SU-DHL-6 (cell line): ENCODE measurements at regions not wholly inside any gene's neighbourhood (a gene's known extent, or its start where the extent isn't known, plus 50 kb on each side); places are given as distances from the start of the nearest gene placed in this dataset.

Experiments
- H2AFZ ChIP-seq: fragments of 200-600 bp; sonication (generic); 2 replicates; pipeline ENCODE4 v1.6.1; 2014; ENCODE audit warnings: low read depth, mild to moderate bottlenecking, moderate library complexity, mixed read lengths, antibody characterized with exemption, low read length; ENCODE audit not compliant: severe bottlenecking
- H3F3A ChIP-seq: fragments of 200-600 bp; shearing (Covaris generic); 2 replicates; pipeline ENCODE4 v1.6.0; 2016; ENCODE audit warnings: antibody characterized with exemption, mild to moderate bottlenecking; ENCODE audit not compliant: insufficient read depth
- H3K27ac ChIP-seq: fragments of 200-600 bp; sonication (generic); 2 replicates; pipeline ENCODE4 v1.5.1; 2016; ENCODE audit warnings: low read depth, mild to moderate bottlenecking, low read length, moderate library complexity, mixed read lengths
- H3K27me3 ChIP-seq: fragments of 200-600 bp; sonication (generic), shearing (Covaris generic); 2 replicates; pipeline ENCODE4 v1.6.0; 2014; ENCODE audit warnings: mild to moderate bottlenecking, low read length
- H3K36me3 ChIP-seq: fragments of 200-600 bp; sonication (generic); 2 replicates; pipeline ENCODE4 v1.6.1; 2014; ENCODE audit warnings: mild to moderate bottlenecking, low read length, mixed read lengths
- H3K4me2 ChIP-seq: fragments of 300-600, 200-600 bp; shearing (Covaris generic), sonication (generic); 2 replicates; pipeline ENCODE4 v1.6.0; 2014; ENCODE audit warnings: low read length, low read depth, mild to moderate bottlenecking; ENCODE audit not compliant: poor library complexity, severe bottlenecking
- H3K4me3 ChIP-seq: fragments of 200-600 bp; sonication (generic); 2 replicates; pipeline ENCODE4 v1.5.1; 2014; ENCODE audit warnings: antibody characterized with exemption, low read length, mild to moderate bottlenecking, mixed read lengths; ENCODE audit not compliant: insufficient read depth, poor library complexity, severe bottlenecking
- H3K79me2 ChIP-seq: fragments of 200-600 bp; sonication (generic); 2 replicates; pipeline ENCODE4 v1.6.1; 2014; ENCODE audit warnings: mild to moderate bottlenecking, low read length, moderate library complexity; ENCODE audit not compliant: insufficient read depth
- H3K9ac ChIP-seq: fragments of 200-600 bp; sonication (generic); 2 replicates; pipeline ENCODE4 v1.7.0; 2014; ENCODE audit warnings: mild to moderate bottlenecking, low read length
- H3K9me2 ChIP-seq: fragments of 200-600 bp; sonication (generic); replicated peaks from 2 replicates; pipeline ENCODE4 v1.6.1; 2014; ENCODE audit warnings: low read length; ENCODE audit not compliant: insufficient read depth
- H3K9me3 ChIP-seq: fragments of 200-600 bp; sonication (generic); 2 replicates; pipeline ENCODE4 v1.6.1; 2014; ENCODE audit warnings: low read length, mixed read lengths; ENCODE audit not compliant: insufficient read depth
- H4K20me1 ChIP-seq: fragments of 200-600 bp; sonication (generic); 2 replicates; pipeline ENCODE4 v1.6.1; 2014; ENCODE audit warnings: low read depth, mild to moderate bottlenecking, antibody characterized with exemption, low read length, moderate library complexity, mixed read lengths
- CTCF ChIP-seq: fragments of 200-600 bp; sonication (generic); IDR thresholded peaks from one replicate; pipeline ENCODE4 v1.5.1; 2017; ENCODE audit warnings: antibody characterized with exemption, mild to moderate bottlenecking, low read length, moderate library complexity; ENCODE audit not compliant: insufficient read depth, poor library complexity, severe bottlenecking
- EZH2phosphoT487 ChIP-seq: fragments of 200-600 bp; sonication (generic), shearing (Covaris generic); conservative IDR thresholded peaks from 2 replicates; pipeline ENCODE4 v1.6.1; 2018; ENCODE audit warnings: mild to moderate bottlenecking, antibody characterized with exemption, low read length, moderate library complexity, mixed read lengths

GRCh38 chr6:21654361-21654760, 60.8 kb downstream of the SOX4 start:
- no peak overlapping the region for H3K27ac ChIP-seq
- no peaks in the 10 kb centered on the region for H3F3A ChIP-seq
- no peaks in the 10 kb centered on the region for H3K9me2 ChIP-seq
- TF ChIP-seq CTCF (no peak), EZH2phosphoT487 (no peak)
- H3K9me3 ChIP-seq, result no peaks in the 10 kb centered on the region
- no peak overlapping the region for H3K9ac ChIP-seq
- H3K4me3 ChIP-seq, result no peak overlapping the region
- H4K20me1 ChIP-seq, result no peaks in the 10 kb centered on the region
- no peaks in the 10 kb centered on the region for H3K36me3 ChIP-seq
- H2AFZ ChIP-seq, result no peak overlapping the region
- no peak overlapping the region for H3K4me2 ChIP-seq
- no peaks in the 10 kb centered on the region for H3K79me2 ChIP-seq
- 0 out of 2 replicates have a peak, but pooled peaks cover 5% of the 10 kb centered on the region for H3K27me3 ChIP-seq

- Histone ChIP-seq H3K4me3 (no peak overlapping the region), H2AFZ (no peak overlapping the region), H3F3A (no peaks in the 10 kb centered on the region), H3K9me3 (no peaks in the 10 kb centered on the region), H3K9me2 (no peaks in the 10 kb centered on the region), H3K36me3 (no peaks in the 10 kb centered on the region), H3K79me2 (no peaks in the 10 kb centered on the region), H3K27ac (no peak overlapping the region), H3K9ac (no peak overlapping the region), H4K20me1 (no peaks in the 10 kb centered on the region), H3K27me3 (no peaks in the 10 kb centered on the region), H3K4me2 (no peak overlapping the region)
- TF ChIP-seq CTCF (no peak), EZH2phosphoT487 (no peak)
Observed at GRCh38 chr6:21663966-21664313, 70.4 kb downstream of the SOX4 start.

- Histone ChIP-seq H3K9me2 (no peaks in the 10 kb centered on the region), H3K27me3 (no peaks in the 10 kb centered on the region), H3K4me3 (no peak overlapping the region), H3F3A (no peaks in the 10 kb centered on the region), H4K20me1 (no peaks in the 10 kb centered on the region), H3K9me3 (no peaks in the 10 kb centered on the region), H3K36me3 (no peaks in the 10 kb centered on the region), H2AFZ (no peak overlapping the region), H3K9ac (no peak overlapping the region), H3K27ac (no peak overlapping the region), H3K4me2 (no peak overlapping the region), H3K79me2 (no peaks in the 10 kb centered on the region)
- no peak for TF ChIP-seq CTCF
- no peak for TF ChIP-seq EZH2phosphoT487
Observed at GRCh38 chr6:21664314-21665109, 71.0 kb downstream of the SOX4 start.
